Uterus (tissue), 3 donors: ENCODE measurements at regions not wholly inside any gene's neighbourhood (a gene's known extent, or its start where the extent isn't known, plus 50 kb on each side); places are given as distances from the start of the nearest gene placed in this dataset.

Experiments
- DNase-seq, 2 donors: peaks; one replicate each; pipeline ENCODE4 v3.0.0-alpha.2; 2019 to 2020
- H3K27ac ChIP-seq, 2 donors: fragments of 200-600 bp; sonication (generic); 1 replicate in 1 of 2; 2 replicates in 1 of 2; pipeline ENCODE4 v1.5.1; 2016 to 2018
- H3K27me3 ChIP-seq, 2 donors: fragments of 200-600 bp; sonication (generic); one replicate each; pipeline ENCODE4 v1.5.1; 2018 to 2019; ENCODE audit warnings: control low read depth in 1 of 2
- H3K36me3 ChIP-seq, 2 donors: fragments of 200-600 bp; sonication (generic); one replicate each; pipeline ENCODE4 v1.5.1; 2019; ENCODE audit warnings: control low read depth in 1 of 2
- H3K4me1 ChIP-seq, 2 donors: fragments of 200-600 bp; sonication (generic); one replicate each; pipeline ENCODE4 v1.5.1; 2018 to 2019; ENCODE audit warnings: control low read depth in 1 of 2
- H3K4me3 ChIP-seq, 2 donors: fragments of 200-600 bp; sonication (generic); 1 replicate in 1 of 2; 2 replicates in 1 of 2; pipeline ENCODE4 v1.5.1; 2018 to 2019; ENCODE audit warnings: mild to moderate bottlenecking in 1 of 2
- H3K9me3 ChIP-seq, 2 donors: fragments of 200-600 bp; sonication (generic); one replicate each; pipeline ENCODE4 v1.5.1; 2019; ENCODE audit warnings: control low read depth in 1 of 2
- POLR2A ChIP-seq, 2 donors: fragments of 450-650 bp; IDR thresholded peaks; one replicate each; pipeline ENCODE4 v1.6.1; 2016; ENCODE audit warnings: antibody characterized with exemption in 2 of 2, mild to moderate bottlenecking in 1 of 2, moderate library complexity in 1 of 2
- intact Hi-C: fragments of 100-400 bp; cut with DNase I; formaldehyde crosslinking; loops from one replicate; pipeline ENCODE4 v1.15.1; 2023; ENCODE audit warnings: low total_unique reads
- TF ChIP-seq, protein P1 (sequence below), 4 experiments: fragments of 200-600 bp in 2 of 4; fragments of 450-650 bp in 2 of 4; sonication (generic) in 2 of 4; IDR thresholded peaks; one replicate each; pipeline ENCODE4 v1.5.1; 2016 to 2019; ENCODE audit warnings: antibody characterized with exemption in 4 of 4, mild to moderate bottlenecking in 2 of 4, moderate library complexity in 1 of 4
- donor health status: DM: yes; HTN: yes; CAD: no.

DNA sequence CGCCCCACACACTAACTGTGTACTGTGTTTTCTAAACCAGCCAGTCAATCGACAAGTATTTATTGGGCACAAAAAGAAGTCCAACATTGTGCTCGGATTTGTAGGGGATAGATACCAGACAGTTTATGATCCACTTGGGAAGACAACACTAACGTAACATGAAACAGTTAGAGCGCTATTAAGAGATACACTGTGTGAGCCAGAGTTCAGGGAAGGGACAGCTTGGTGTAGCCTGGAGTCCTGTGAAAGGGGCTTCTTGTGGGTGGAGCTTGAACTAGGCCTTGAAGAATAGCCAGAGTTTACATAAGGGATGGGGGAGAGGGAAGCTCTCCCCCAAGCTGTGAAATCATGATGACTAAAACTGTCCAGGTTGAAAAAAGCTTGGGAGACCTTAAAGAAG is 176.4 kb upstream of the TCF4 start:
- H3K4me1 ChIP-seq: no peaks in the 10 kb centered on the region
- H3K36me3 ChIP-seq: no peaks in the 10 kb centered on the region
- no peak for TF ChIP-seq POLR2A (IDR thresholded peaks at IDR 0.05)
- TF ChIP-seq, protein P1, sequence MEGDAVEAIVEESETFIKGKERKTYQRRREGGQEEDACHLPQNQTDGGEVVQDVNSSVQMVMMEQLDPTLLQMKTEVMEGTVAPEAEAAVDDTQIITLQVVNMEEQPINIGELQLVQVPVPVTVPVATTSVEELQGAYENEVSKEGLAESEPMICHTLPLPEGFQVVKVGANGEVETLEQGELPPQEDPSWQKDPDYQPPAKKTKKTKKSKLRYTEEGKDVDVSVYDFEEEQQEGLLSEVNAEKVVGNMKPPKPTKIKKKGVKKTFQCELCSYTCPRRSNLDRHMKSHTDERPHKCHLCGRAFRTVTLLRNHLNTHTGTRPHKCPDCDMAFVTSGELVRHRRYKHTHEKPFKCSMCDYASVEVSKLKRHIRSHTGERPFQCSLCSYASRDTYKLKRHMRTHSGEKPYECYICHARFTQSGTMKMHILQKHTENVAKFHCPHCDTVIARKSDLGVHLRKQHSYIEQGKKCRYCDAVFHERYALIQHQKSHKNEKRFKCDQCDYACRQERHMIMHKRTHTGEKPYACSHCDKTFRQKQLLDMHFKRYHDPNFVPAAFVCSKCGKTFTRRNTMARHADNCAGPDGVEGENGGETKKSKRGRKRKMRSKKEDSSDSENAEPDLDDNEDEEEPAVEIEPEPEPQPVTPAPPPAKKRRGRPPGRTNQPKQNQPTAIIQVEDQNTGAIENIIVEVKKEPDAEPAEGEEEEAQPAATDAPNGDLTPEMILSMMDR (IDR thresholded peaks at IDR 0.05): no peak
- H3K27me3 ChIP-seq: no peaks in the 10 kb centered on the region
- no peak for DNase-seq
- H3K4me3 ChIP-seq: no peak overlapping the region
- intact Hi-C loops: no loop called here
- no peaks in the 10 kb centered on the region for H3K9me3 ChIP-seq
- H3K27ac ChIP-seq: no peak overlapping the region

DNA sequence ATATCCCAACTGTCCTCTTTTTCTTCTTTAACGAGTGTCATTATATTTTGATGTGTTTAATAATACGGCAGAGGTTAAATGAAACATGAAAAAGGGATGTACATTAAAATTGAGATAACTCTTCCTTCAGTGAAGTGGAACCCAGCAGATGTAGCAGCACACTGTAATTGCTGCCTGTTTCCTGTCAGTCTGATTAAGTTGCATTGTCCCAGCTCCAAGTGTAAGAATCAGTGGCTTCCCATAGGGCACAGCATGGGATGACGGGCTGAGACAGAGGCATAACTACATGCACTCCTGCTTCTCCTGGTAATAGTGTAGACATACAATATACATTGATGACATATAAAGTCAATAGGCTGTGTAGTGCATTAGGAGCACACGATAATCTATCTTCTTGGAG is 175.8 kb upstream of the TCF4 start:
- no peak overlapping the region for H3K27ac ChIP-seq
- intact Hi-C loops: no loop called here
- no peaks in the 10 kb centered on the region for H3K4me1 ChIP-seq
- H3K9me3 ChIP-seq: no peaks in the 10 kb centered on the region
- no peak for DNase-seq
- H3K36me3 ChIP-seq: no peaks in the 10 kb centered on the region
- H3K4me3 ChIP-seq: no peak overlapping the region
- TF ChIP-seq, protein P1 (IDR thresholded peaks at IDR 0.05): no peak
- no peak for TF ChIP-seq POLR2A (IDR thresholded peaks at IDR 0.05)
- no peaks in the 10 kb centered on the region for H3K27me3 ChIP-seq

DNA sequence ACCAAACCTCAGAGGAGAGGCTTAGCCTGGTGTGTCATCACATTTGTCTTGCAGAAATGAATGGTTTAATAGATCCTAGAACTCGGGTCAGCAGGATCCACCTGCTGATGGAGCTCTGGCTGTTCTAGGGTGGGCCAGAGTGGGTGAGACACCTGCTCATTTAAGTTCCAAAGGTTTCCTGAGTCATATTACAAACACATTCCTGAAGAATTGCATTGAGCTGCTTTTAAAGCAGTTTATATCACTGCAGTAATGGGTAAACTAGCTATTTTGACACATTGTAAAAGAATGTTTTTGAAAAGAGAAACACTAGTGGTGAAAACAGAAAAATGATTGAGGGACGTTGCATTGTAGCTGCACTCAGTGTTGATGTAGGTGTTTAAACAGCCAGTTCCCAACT is 175.3 kb upstream of the TCF4 start:
- intact Hi-C loops: no loop called here
- no peaks in the 10 kb centered on the region for H3K27me3 ChIP-seq
- DNase-seq: no peak
- no peaks in the 10 kb centered on the region for H3K36me3 ChIP-seq
- no peak for TF ChIP-seq POLR2A (IDR thresholded peaks at IDR 0.05)
- TF ChIP-seq, protein P1 (IDR thresholded peaks at IDR 0.05): no peak
- H3K9me3 ChIP-seq: no peaks in the 10 kb centered on the region
- H3K4me1 ChIP-seq: no peaks in the 10 kb centered on the region
- H3K27ac ChIP-seq: no peak overlapping the region
- no peak overlapping the region for H3K4me3 ChIP-seq

DNA sequence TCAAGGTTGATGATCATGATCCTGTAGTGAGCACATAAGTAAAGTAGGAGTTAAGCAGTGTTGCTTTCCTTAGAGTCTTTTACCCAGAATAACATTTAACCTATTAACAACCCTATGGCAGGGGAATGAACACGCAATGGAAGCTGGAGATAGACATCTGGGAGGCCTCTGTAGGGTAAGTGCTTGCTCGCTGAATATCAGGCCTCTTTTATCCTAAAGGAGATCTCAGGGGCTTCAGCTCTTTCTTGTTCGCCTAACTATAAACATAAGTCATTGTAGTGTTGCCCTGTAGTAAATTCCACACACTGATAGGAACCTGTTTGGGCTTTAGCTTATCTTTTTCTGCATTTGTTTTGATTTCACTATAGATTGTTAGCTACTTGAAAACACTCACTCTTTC is 174.4 kb upstream of the TCF4 start:
- Histone ChIP-seq H3K4me1 (no peaks in the 10 kb centered on the region), H3K36me3 (no peaks in the 10 kb centered on the region), H3K27ac (no peak overlapping the region), H3K4me3 (no peak overlapping the region), H3K9me3 (no peaks in the 10 kb centered on the region), H3K27me3 (no peaks in the 10 kb centered on the region)
- no peak for DNase-seq
- no peak for TF ChIP-seq POLR2A (IDR thresholded peaks at IDR 0.05)
- TF ChIP-seq, protein P1 (IDR thresholded peaks at IDR 0.05): no peak
- intact Hi-C loops: no loop called here

DNA sequence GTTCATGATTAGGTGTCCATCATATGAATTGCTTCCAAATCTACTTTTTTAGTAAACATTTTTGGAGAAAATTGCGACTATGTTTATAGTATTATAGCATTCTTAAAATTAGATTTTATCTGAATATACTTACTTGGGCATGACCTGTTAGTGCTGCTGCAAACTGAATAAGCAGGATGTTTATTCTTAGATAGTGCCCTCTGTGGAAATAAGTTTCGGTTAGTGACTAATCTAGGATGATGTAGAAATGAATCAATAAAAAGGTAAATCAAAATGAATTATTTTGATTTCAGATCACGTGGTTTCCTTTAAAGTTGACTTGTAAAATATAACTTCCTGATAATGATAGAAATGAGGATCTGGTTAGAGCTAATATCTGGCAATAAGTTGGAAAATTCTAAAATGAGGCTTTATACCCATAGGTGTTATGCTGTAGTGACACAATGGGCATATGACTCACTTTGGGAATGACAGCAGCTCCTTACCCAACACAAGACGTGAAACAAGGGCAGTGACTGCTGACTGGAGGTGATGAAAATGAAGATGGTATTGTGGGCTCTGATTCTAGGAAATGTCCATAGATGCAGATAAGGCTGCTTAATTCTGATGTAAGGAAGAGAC is 165.8 kb upstream of the TCF4 start:
- no peaks in the 10 kb centered on the region for H3K27me3 ChIP-seq
- H3K4me3 ChIP-seq: no peak overlapping the region
- TF ChIP-seq, protein P1 (IDR thresholded peaks at IDR 0.05): no peak
- TF ChIP-seq POLR2A (IDR thresholded peaks at IDR 0.05): no peak

More for the DNA sequence above, 165.8 kb upstream of the TCF4 start:
- intact Hi-C loops: no loop called here
- no peaks in the 10 kb centered on the region for H3K9me3 ChIP-seq
- H3K36me3 ChIP-seq: no peaks in the 10 kb centered on the region
- H3K4me1 ChIP-seq: no peaks in the 10 kb centered on the region
- DNase-seq: no peak
- no peak overlapping the region for H3K27ac ChIP-seq
